ENCODE measurements at regions not wholly inside any gene's neighbourhood (a gene's known extent, or its start where the extent isn't known, plus 50 kb on each side); places are given as distances from the start of the nearest gene placed in this dataset.

DNA sequence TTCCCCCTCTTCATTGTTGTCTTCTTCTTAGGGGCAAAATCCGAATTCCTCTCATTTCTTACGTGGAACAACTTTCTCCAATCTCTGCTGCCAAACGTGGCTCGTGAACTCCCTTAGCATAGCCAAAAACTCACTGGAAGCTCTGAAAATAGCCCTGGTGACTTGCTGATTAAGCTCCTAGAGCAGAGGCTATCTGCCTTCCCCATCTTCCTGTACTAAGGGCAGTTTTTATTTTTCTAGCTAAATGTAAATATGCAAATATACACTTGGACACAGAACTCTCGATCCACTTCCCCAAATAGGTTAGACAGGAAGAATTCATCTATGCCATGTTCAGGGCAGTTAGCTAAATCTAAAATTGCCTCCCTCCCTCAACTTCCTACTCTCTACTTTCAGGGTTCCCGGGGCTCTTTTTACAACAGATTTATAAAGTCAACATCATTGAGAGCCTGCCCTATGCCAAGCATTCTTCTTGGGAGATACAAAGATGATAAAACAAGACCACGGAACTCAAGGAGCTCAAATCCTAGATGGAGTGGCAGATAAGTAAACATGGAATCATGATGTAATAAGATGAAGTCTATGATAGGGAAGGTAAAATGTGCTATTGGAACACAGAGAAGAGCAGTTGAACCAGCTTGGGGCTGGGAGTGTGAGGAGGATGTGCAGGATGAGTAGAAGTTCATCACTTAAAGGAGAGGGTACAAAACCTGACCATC is 59.4 kb upstream of the FMOD start:
- H3K79me2 ChIP-seq (ENCODE audit: insufficient read depth, low read length): no peaks in the 10 kb centered on the region
- TF ChIP-seq KMT2A (CRISPR knock-in tag; IDR thresholded peaks at IDR 0.05) (no peak), GATA4 (IDR thresholded peaks at IDR 0.05; ENCODE audit: borderline replicate concordance, low read depth) (no peak), SCMH1 (CRISPR knock-in tag; IDR thresholded peaks at IDR 0.05; ENCODE audit: borderline replicate concordance) (no peak), SMAD9 (CRISPR knock-in tag; IDR thresholded peaks at IDR 0.05) (no peak), TBP (CRISPR knock-in tag; IDR thresholded peaks at IDR 0.05) (no peak), NRL (CRISPR knock-in tag; IDR thresholded peaks at IDR 0.05; ENCODE audit: borderline replicate concordance) (no peak), AHR (CRISPR knock-in tag; IDR thresholded peaks at IDR 0.05) (no peak), ZNF782 (CRISPR knock-in tag; IDR thresholded peaks at IDR 0.05; ENCODE audit: borderline replicate concordance) (no peak), SNAI1 (CRISPR knock-in tag; IDR thresholded peaks at IDR 0.05; ENCODE audit: borderline replicate concordance) (no peak), ZNF878 (CRISPR knock-in tag; IDR thresholded peaks at IDR 0.05) (no peak), CEBPG (CRISPR knock-in tag; IDR thresholded peaks at IDR 0.05) (no peak), ZNF879 (CRISPR knock-in tag; IDR thresholded peaks at IDR 0.05) (no peak), CBX2 (IDR thresholded peaks at IDR 0.05; ENCODE audit: low read depth, low read length) (no peak), CBX2 (CRISPR knock-in tag; IDR thresholded peaks at IDR 0.05; ENCODE audit: low read depth) (no peak)
- TF ChIP-seq, protein P1, sequence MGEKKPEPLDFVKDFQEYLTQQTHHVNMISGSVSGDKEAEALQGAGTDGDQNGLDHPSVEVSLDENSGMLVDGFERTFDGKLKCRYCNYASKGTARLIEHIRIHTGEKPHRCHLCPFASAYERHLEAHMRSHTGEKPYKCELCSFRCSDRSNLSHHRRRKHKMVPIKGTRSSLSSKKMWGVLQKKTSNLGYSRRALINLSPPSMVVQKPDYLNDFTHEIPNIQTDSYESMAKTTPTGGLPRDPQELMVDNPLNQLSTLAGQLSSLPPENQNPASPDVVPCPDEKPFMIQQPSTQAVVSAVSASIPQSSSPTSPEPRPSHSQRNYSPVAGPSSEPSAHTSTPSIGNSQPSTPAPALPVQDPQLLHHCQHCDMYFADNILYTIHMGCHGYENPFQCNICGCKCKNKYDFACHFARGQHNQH (CRISPR knock-in tag; IDR thresholded peaks at IDR 0.05): no peak
- TF ChIP-seq, protein P2, sequence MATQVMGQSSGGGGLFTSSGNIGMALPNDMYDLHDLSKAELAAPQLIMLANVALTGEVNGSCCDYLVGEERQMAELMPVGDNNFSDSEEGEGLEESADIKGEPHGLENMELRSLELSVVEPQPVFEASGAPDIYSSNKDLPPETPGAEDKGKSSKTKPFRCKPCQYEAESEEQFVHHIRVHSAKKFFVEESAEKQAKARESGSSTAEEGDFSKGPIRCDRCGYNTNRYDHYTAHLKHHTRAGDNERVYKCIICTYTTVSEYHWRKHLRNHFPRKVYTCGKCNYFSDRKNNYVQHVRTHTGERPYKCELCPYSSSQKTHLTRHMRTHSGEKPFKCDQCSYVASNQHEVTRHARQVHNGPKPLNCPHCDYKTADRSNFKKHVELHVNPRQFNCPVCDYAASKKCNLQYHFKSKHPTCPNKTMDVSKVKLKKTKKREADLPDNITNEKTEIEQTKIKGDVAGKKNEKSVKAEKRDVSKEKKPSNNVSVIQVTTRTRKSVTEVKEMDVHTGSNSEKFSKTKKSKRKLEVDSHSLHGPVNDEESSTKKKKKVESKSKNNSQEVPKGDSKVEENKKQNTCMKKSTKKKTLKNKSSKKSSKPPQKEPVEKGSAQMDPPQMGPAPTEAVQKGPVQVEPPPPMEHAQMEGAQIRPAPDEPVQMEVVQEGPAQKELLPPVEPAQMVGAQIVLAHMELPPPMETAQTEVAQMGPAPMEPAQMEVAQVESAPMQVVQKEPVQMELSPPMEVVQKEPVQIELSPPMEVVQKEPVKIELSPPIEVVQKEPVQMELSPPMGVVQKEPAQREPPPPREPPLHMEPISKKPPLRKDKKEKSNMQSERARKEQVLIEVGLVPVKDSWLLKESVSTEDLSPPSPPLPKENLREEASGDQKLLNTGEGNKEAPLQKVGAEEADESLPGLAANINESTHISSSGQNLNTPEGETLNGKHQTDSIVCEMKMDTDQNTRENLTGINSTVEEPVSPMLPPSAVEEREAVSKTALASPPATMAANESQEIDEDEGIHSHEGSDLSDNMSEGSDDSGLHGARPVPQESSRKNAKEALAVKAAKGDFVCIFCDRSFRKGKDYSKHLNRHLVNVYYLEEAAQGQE (IDR thresholded peaks at IDR 0.05; ENCODE audit: borderline replicate concordance in 1 of 2, low read depth in 1 of 2, low read length in 2 of 2): no peak
- TF ChIP-seq, protein P3, sequence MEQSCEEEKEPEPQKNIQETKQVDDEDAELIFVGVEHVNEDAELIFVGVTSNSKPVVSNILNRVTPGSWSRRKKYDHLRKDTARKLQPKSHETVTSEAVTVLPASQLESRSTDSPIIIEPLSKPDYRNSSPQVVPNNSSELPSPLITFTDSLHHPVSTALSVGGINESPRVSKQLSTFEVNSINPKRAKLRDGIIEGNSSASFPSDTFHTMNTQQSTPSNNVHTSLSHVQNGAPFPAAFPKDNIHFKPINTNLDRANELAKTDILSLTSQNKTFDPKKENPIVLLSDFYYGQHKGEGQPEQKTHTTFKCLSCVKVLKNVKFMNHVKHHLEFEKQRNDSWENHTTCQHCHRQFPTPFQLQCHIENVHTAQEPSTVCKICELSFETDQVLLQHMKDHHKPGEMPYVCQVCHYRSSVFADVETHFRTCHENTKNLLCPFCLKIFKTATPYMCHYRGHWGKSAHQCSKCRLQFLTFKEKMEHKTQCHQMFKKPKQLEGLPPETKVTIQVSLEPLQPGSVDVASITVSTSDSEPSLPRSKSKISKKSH (CRISPR knock-in tag; IDR thresholded peaks at IDR 0.05; ENCODE audit: borderline replicate concordance): no peak
- TF ChIP-seq, protein P4, sequence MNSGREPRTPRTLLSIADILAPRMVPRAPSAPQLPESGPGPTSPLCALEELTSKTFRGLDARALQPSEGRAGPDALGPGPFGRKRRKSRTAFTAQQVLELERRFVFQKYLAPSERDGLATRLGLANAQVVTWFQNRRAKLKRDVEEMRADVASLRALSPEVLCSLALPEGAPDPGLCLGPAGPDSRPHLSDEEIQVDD (CRISPR knock-in tag; IDR thresholded peaks at IDR 0.05; ENCODE audit: borderline replicate concordance): no peak
- DNase-seq (ENCODE audit: low spot score) (no peak), FAIRE-seq (no peak), ATAC-seq (no peak)
- H3K9ac ChIP-seq (ENCODE audit: insufficient read depth, low read depth, low read length): no peak overlapping the region
- no peak overlapping the region for H3K27ac ChIP-seq (ENCODE audit: extremely low read length, insufficient read depth, low read length)
- H3K4me2 ChIP-seq (ENCODE audit: low read depth, low read length): no peak overlapping the region
- no peaks in the 10 kb centered on the region for H3K9me3 ChIP-seq (ENCODE audit: low read length)
- intact Hi-C loops (cut with micrococcal nuclease; ENCODE audit: unreplicated experiment): no loop called here
- peaks cover 0 to 15% of the 10 kb centered on the region in 2 experiments; a peak in 2 of 5 replicates for H3K27me3 ChIP-seq (ENCODE audit: control insufficient read depth in 1 of 2, insufficient read depth in 2 of 2, low read length in 2 of 2)
- no peak overlapping the region for H3K4me3 ChIP-seq (replicated peaks in 1 of 3; ENCODE audit: insufficient read depth in 1 of 3, low read depth in 2 of 3, low read length in 3 of 3)
- H4K20me1 ChIP-seq (ENCODE audit: insufficient read depth, low read length): no peaks in the 10 kb centered on the region
- no TSS peak for BruUV-seq (replicated peaks)
- no peaks in the 10 kb centered on the region for H3K36me3 ChIP-seq (replicated peaks in 1 of 2; ENCODE audit: control insufficient read depth in 1 of 2, insufficient read depth in 2 of 2, low read length in 2 of 2)
- in situ Hi-C loops (cut with HindIII; ENCODE audit: extremely low pct_ligation_motif_present, low pct_unique_long_range_greater_than_20kb): no loop called here
- ChIA-PET CTCF (ENCODE audit: low intra/inter-chr PET ratio, low total read pairs) (no interaction called here), POLR2A (no interaction called here)
- 20% methylated on average over 7 of the region's 7 CpGs for WGBS (ENCODE audit: low lambda C conversion rate)
- no peaks in the 10 kb centered on the region for H3K4me1 ChIP-seq (ENCODE audit: insufficient read depth, low read length)
- H2AFZ ChIP-seq (ENCODE audit: low read length): no peak overlapping the region
